ENCODE measurements at regions not wholly inside any gene's neighbourhood (a gene's known extent, or its start where the extent isn't known, plus 50 kb on each side); places are given as distances from the start of the nearest gene placed in this dataset.

GRCh38 chr14:62632771-62633170, 412.5 kb downstream of the KCNH5 start:
- TF ChIP-seq POLR2A (IDR thresholded peaks at IDR 0.05) (no peak), CTCF (IDR thresholded peaks at IDR 0.05) (no peak), POLR2AphosphoS5 (IDR thresholded peaks at IDR 0.05) (no peak)
